Activated CD8-positive, alpha-beta memory T cell treated with anti-CD3 and anti-CD28 coated beads, Interleukin-2, amount 50 U/mL, for 24 hours (primary cell): ENCODE measurements at regions not wholly inside any gene's neighbourhood (a gene's known extent, or its start where the extent isn't known, plus 50 kb on each side); places are given as distances from the start of the nearest gene placed in this dataset.

Source experiments
- DNase-seq: peaks from one replicate; pipeline ENCODE4 v3.0.0-alpha.2; 2020; ENCODE audit errors: extremely low read depth

GRCh38 chr2:211067029-211067428, 510.6 kb downstream of the CPS1 start:
- DNase-seq: no peak

GRCh38 chr2:211068108-211068780, 511.8 kb downstream of the CPS1 start:
- DNase-seq: no peak

DNA sequence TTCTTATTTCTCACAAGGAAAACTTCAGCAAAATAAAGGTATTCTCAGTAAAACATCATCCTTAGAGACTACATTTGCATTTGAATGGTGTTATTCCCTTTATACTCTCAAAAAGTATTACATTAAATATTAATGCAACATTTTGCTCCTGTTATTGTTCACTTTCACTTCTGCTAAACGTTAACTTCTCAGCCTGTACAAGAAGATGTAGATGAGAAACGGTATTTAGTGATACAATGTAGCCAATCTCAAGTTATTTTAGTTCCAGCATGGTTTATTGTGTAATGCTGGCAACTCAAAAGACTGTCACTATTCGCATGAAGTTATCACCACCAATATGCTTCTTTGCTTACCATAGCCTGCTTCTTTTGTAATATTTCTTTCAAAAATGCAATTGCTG, 514.1 kb downstream of the CPS1 start:
- DNase-seq: no peak

DNA sequence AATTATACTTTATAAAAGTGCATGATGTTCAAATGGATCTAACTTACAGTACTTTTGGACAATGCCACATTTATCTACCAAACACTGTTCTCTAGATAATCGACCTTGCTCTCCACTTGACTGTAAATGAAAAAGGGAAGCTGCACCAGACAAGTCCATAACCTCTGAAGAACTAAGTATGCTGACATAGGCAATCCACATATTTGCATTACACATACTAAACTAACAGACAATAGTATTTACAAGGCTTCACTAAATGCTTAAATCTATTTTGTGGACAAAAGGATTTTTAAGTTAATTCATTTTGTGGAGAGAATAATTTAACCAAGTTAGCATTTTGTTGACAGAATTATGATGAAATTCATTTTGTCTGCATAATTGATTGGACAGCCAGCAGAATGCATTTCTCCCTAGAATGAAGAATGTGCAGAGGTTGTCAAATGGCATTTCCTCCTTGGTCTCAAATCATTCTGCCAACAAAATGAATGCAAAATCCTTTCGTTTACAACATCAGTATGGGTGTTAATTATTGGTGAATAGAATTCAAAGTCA, 520.9 kb downstream of the CPS1 start:
- DNase-seq: no peak

- no peak for DNase-seq
These were observed 528.0 kb downstream of the CPS1 start for GRCh38 chr2:211084352-211084751.

GRCh38 chr2:211085056-211085680, 528.8 kb downstream of the CPS1 start:
- DNase-seq: no peak

- DNase-seq: no peak
These were observed 529.6 kb downstream of the CPS1 start for GRCh38 chr2:211086049-211086448.

- DNase-seq: no peak
These were observed 532.7 kb downstream of the CPS1 start for GRCh38 chr2:211089127-211089526.

- no peak for DNase-seq
These were observed 537.4 kb downstream of the CPS1 start for GRCh38 chr2:211093743-211094303.

- no peak for DNase-seq
These were observed 547.6 kb downstream of the CPS1 start for GRCh38 chr2:211103989-211104388.

DNA sequence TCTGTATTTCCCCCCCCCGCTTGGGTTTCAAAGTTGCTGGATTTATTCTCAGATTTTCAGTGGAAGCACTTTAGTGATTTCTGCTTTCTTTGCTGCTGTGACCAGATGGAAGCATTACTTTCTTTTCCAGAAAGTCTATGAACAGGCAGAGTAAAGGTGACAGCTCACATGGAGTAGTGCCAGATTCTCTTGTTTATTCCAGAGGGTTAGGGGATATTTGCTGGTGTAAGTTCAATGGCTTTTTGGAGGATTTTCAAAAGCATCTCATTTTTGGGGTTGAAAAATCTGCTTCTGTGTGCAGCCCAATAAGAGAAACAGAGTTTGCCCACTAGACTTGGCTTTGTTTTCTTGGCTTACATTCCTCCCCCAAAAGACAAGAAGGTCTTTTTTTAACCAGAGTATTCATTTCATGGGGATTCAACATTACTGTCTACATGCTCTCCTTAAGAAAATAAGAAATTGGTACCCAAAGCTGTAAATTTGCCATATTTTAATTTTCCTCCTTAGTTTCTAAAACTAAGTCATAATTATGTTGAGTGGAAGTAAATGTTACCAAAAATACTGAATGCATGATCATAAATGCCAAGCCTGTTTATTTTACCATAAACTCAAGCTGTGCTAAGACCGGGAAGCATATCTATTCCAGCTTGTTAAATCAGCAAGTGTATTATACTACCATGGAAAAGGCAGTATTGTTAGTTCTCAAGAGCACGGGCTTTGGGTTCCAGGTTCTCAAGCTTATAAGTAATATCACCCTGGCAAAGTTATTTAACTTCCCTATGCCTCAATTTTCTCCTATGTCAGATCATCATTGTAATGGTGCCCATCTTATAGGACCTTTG, 557.2 kb downstream of the CPS1 start:
- no peak for DNase-seq

DNA sequence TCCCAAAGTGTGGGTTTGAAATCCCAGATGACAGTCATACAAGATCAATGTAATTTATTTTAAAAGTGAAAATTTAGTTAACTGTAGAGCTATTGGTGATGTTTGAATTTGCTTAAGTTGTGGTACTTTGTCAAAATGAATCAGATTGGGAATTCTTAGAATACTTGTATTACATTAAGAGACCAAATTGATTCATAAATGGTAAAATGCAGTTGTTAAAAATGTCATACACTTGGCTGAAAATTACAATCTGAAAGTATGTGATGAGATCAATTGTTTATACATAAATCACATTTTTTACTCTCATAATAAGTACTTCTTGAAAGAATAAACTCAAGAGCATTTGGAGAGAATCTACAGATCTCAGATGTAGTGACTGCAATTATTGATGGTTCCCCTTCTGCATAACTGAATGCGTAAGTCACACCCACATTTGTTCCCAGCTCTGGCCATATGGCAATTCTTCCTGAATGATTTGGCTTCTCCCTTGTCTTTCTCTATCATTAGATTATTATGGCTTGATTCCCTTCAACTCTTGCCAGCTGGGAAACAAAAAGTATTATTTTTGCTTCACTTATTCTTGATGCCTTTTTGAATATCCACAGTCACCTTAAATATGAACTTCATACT, 558.5 kb downstream of the CPS1 start:
- DNase-seq: no peak

DNA sequence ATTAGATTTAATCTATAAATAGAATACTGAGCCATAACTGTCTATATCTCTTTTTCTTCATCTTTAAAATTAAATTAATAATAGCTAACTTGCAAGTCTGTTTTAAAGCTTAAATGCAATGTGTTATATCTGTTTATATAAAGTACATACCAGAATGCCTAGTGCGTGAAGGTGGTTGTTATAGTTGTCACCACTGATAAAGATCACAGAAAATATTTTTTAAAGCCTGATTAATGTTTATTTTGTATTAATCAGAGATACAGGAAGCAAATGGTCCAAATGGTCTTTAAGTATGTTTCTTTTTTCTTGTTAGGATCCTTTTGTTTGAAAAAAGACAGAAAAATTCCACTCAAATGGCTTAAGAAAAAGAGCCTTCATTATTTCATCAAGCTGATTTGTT, 560.6 kb downstream of the CPS1 start:
- no peak for DNase-seq

- no peak for DNase-seq
These were observed 569.9 kb downstream of the CPS1 start for GRCh38 chr2:211126256-211126655.

- no peak for DNase-seq
These were observed 571.1 kb downstream of the CPS1 start for GRCh38 chr2:211127501-211127900.

DNA sequence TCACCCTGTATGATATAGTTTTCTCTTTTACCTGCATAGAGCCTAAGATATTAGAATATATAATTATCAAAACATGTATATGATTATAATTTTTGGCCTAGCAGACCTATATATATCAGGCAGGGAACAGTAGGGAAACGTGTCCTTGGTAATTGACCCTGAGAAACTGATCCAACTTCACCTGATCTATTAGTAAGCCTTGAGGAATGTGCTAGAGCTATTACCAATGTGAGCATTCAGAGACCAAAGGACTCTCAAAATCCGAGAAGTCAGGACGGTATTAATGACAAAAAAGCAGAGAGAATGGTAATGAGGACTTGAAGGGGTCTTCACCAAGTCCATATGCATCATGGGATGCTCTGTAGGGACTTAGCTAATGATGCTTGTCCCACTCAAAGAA, 571.9 kb downstream of the CPS1 start:
- no peak for DNase-seq

DNA sequence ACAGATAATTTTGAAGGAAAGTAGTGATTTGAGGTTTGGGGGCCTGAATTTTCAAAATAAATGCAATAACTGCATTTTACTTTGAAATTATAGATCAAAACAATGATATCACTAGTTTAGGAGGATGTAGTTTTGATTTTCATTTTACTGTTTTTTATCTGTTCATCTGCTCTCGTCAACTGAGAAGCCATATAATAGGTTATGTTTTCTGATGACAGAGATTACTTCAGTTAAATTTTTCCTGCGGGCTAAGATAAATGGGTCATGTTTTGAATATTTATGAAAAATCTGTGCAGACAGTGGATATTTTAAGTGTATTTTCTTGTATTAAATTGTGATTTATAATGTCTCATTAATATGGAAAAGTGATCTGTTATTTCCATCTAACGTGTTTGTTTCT, 573.4 kb downstream of the CPS1 start:
- DNase-seq: no peak

GRCh38 chr2:211132046-211132445, 575.6 kb downstream of the CPS1 start:
- DNase-seq: no peak

DNA sequence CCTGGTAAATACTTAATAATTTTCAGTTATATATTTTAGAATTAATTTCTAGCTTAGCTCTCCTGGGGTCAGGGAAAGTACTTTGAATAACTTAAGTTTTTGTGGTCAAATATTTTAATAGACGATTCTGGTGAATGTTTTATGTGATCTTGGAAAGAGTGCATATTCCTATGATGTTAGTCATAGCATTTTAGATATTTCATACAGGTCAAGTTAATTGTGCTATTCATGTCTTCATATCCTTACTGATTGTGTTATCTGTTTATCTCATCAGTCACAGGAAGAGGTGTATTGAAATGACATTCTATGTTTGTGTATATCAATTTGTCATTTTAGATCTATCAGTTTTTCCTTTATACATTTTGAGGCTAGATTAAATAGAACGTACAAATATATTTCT, 576.2 kb downstream of the CPS1 start:
- DNase-seq: no peak

GRCh38 chr2:211133766-211134165, 577.4 kb downstream of the CPS1 start:
- DNase-seq: no peak

DNA sequence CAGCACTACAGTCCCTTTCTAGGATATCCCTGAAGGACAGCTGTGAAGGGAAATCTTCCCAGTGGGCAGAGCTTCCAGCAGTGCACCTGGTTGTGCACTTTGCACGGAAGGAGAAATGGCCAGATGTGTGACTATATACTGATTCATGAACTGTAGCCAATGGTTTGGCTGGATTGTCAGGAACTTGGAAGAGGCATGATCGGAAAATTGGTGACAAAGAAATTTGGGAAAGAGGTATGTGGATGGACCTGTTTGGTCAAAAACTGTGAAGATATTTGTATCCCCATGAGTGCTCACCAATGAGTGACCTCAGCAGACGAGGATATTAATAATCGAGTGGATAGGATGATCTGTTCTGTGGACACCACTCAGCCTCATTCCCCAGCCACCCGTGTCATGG, 582.2 kb downstream of the CPS1 start:
- no peak for DNase-seq

- DNase-seq: no peak
These were observed 585.2 kb downstream of the CPS1 start for GRCh38 chr2:211141646-211142045.
